Neural cell (in vitro differentiated cells): ENCODE measurements at regions not wholly inside any gene's neighbourhood (a gene's known extent, or its start where the extent isn't known, plus 50 kb on each side); places are given as distances from the start of the nearest gene placed in this dataset.

Experiments used
- EP300 ChIP-seq: fragments of 450-650 bp; conservative IDR thresholded peaks from 2 replicates; pipeline ENCODE4 v1.6.1; 2014; ENCODE audit warnings: antibody characterized with exemption, mild to moderate bottlenecking, moderate library complexity; ENCODE audit not compliant: poor library complexity, severe bottlenecking
- POLR2AphosphoS5 ChIP-seq: IDR thresholded peaks from 2 replicates; pipeline ENCODE4 v1.6.1; 2012

DNA sequence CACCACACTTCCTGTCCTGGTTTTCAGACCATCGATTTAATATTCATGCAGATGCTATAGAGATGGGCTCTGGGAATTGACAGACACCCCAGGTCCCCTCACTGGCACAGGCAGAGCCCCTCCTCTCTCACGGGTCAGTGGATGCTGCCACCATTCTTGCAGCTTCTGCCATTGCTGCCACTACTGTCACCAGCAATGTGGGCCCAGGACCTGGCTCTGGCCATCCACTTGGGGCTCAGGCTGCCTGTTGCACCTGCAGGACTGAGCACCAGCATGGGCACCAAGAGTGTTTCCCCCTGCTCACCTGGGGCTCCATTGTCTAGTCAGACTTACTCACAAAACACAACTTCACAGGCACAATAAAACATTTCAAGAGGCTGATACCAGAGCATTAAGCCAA, 479.0 kb upstream of the ZNF608 start:
- TF ChIP-seq EP300 (no peak), POLR2AphosphoS5 (no peak)
